Ectodermal cell (in vitro differentiated cells): ENCODE measurements at regions not wholly inside any gene's neighbourhood (a gene's known extent, or its start where the extent isn't known, plus 50 kb on each side); places are given as distances from the start of the nearest gene placed in this dataset.

Source experiments
- H3K27ac ChIP-seq: 2 replicates; pipeline ENCODE4 v1.7.0; 2013; ENCODE audit warnings: mild to moderate bottlenecking, low read depth, low read length; ENCODE audit not compliant: insufficient read depth, poor library complexity, severe bottlenecking
- H3K27me3 ChIP-seq: 2 replicates; pipeline ENCODE4 v1.7.0; 2013; ENCODE audit warnings: mild to moderate bottlenecking, low read length; ENCODE audit not compliant: insufficient read depth, control insufficient read depth, poor library complexity, severe bottlenecking
- H3K36me3 ChIP-seq: one replicate; pipeline ENCODE4 v1.7.0; 2013; ENCODE audit warnings: low read length; ENCODE audit not compliant: control insufficient read depth, insufficient read depth
- H3K4me1 ChIP-seq: one replicate; pipeline ENCODE4 v1.7.0; 2013; ENCODE audit warnings: low read length; ENCODE audit not compliant: control insufficient read depth, insufficient read depth
- H3K4me3 ChIP-seq: 2 replicates; pipeline ENCODE4 v1.7.0; 2013; ENCODE audit warnings: low read depth, low read length, control low read depth; ENCODE audit not compliant: insufficient read depth
- H3K9me3 ChIP-seq: 2 replicates; pipeline ENCODE4 v1.7.0; 2013; ENCODE audit warnings: mild to moderate bottlenecking, low read length, moderate library complexity; ENCODE audit not compliant: control insufficient read depth
- WGBS, 2 experiments: methylation state at CpG; one replicate each; pipeline ENCODE4 v1.1.7; 2013; ENCODE audit warnings: missing lambda C conversion rate in 2 of 2; 5-methylcytosine and 5-hydroxymethylcytosine counted together

GRCh38 chr11:87417951-87418350, 380.2 kb downstream of the TMEM135 start:
- Histone ChIP-seq H3K27me3 (no peaks in the 10 kb centered on the region), H3K27ac (no peak overlapping the region), H3K4me1 (no peaks in the 10 kb centered on the region), H3K4me3 (no peak overlapping the region), H3K36me3 (no peaks in the 10 kb centered on the region), H3K9me3 (no peaks in the 10 kb centered on the region)

GRCh38 chr11:87405843-87406242, 368.1 kb downstream of the TMEM135 start:
- H3K36me3 ChIP-seq = no peaks in the 10 kb centered on the region
- H3K4me3 ChIP-seq = no peak overlapping the region
- no peaks in the 10 kb centered on the region for H3K27me3 ChIP-seq
- H3K9me3 ChIP-seq = no peaks in the 10 kb centered on the region
- no peaks in the 10 kb centered on the region for H3K4me1 ChIP-seq
- WGBS, 2 experiments = 90 to 93% methylated on average over 2 to 3 of the region's 3 CpGs
- H3K27ac ChIP-seq = no peak overlapping the region

GRCh38 chr11:87405356-87405755, 367.6 kb downstream of the TMEM135 start:
- Histone ChIP-seq H3K4me1 (no peaks in the 10 kb centered on the region), H3K36me3 (no peaks in the 10 kb centered on the region), H3K27ac (no peak overlapping the region), H3K9me3 (no peaks in the 10 kb centered on the region), H3K27me3 (no peaks in the 10 kb centered on the region), H3K4me3 (no peak overlapping the region)
- WGBS, 2 experiments = 80 to 100% methylated on average over 1 of the region's 2 CpGs

- Histone ChIP-seq H3K4me1 (no peaks in the 10 kb centered on the region), H3K4me3 (no peak overlapping the region), H3K27me3 (no peaks in the 10 kb centered on the region), H3K9me3 (no peaks in the 10 kb centered on the region), H3K27ac (no peak overlapping the region), H3K36me3 (no peaks in the 10 kb centered on the region)
- WGBS, 2 experiments = 88 to 100% methylated on average over 1 of the region's 1 CpG
Observed at GRCh38 chr11:87401653-87402052, 363.9 kb downstream of the TMEM135 start.

- H3K36me3 ChIP-seq = no peaks in the 10 kb centered on the region
- no peaks in the 10 kb centered on the region for H3K9me3 ChIP-seq
- H3K27me3 ChIP-seq = no peaks in the 10 kb centered on the region
- no peak overlapping the region for H3K27ac ChIP-seq
- no peaks in the 10 kb centered on the region for H3K4me1 ChIP-seq
- H3K4me3 ChIP-seq = no peak overlapping the region
Observed at GRCh38 chr11:87399341-87399740, 361.6 kb downstream of the TMEM135 start.

GRCh38 chr11:87398931-87399330, 361.2 kb downstream of the TMEM135 start:
- no peaks in the 10 kb centered on the region for H3K36me3 ChIP-seq
- no peaks in the 10 kb centered on the region for H3K4me1 ChIP-seq
- H3K4me3 ChIP-seq = no peak overlapping the region
- WGBS, 2 experiments = 76 to 95% methylated on average over 2 of the region's 2 CpGs
- no peaks in the 10 kb centered on the region for H3K27me3 ChIP-seq
- H3K9me3 ChIP-seq = no peaks in the 10 kb centered on the region
- H3K27ac ChIP-seq = no peak overlapping the region

GRCh38 chr11:87397011-87397865, 359.5 kb downstream of the TMEM135 start:
- H3K36me3 ChIP-seq = no peaks in the 10 kb centered on the region
- H3K27ac ChIP-seq = no peak overlapping the region
- H3K9me3 ChIP-seq = no peaks in the 10 kb centered on the region
- no peak overlapping the region for H3K4me3 ChIP-seq
- H3K4me1 ChIP-seq = no peaks in the 10 kb centered on the region
- 96% methylated on average over 5 of the region's 5 CpGs for WGBS, 2 experiments
- no peaks in the 10 kb centered on the region for H3K27me3 ChIP-seq

GRCh38 chr11:87394924-87395323, 357.2 kb downstream of the TMEM135 start:
- Histone ChIP-seq H3K27ac (no peak overlapping the region), H3K4me1 (no peaks in the 10 kb centered on the region), H3K27me3 (no peaks in the 10 kb centered on the region), H3K36me3 (no peaks in the 10 kb centered on the region), H3K4me3 (no peak overlapping the region), H3K9me3 (no peaks in the 10 kb centered on the region)
- WGBS, 2 experiments = 83 to 100% methylated on average over 1 of the region's 1 CpG

GRCh38 chr11:87392665-87393064, 354.9 kb downstream of the TMEM135 start:
- Histone ChIP-seq H3K4me1 (no peaks in the 10 kb centered on the region), H3K9me3 (no peaks in the 10 kb centered on the region), H3K27me3 (no peaks in the 10 kb centered on the region), H3K36me3 (no peaks in the 10 kb centered on the region), H3K4me3 (no peak overlapping the region), H3K27ac (no peak overlapping the region)

- Histone ChIP-seq H3K4me3 (no peak overlapping the region), H3K27me3 (no peaks in the 10 kb centered on the region), H3K4me1 (no peaks in the 10 kb centered on the region), H3K9me3 (no peaks in the 10 kb centered on the region), H3K36me3 (no peaks in the 10 kb centered on the region), H3K27ac (no peak overlapping the region)
- 87 to 94% methylated on average over 3 of the region's 3 CpGs for WGBS, 2 experiments
Observed at GRCh38 chr11:87391496-87391895, 353.8 kb downstream of the TMEM135 start.
